NOMO-1 (cell line): ENCODE measurements at regions not wholly inside any gene's neighbourhood (a gene's known extent, or its start where the extent isn't known, plus 50 kb on each side); places are given as distances from the start of the nearest gene placed in this dataset.
"Not testable (repeated sequence)": the region's sequence is repeated elsewhere in the genome, so short reads cannot be mapped to it uniquely, and the experiment has no call there.

ENCODE experiments used
- DNase-seq, 2 experiments: peaks; one replicate each; lab custom pipeline; 2025; ENCODE audit not compliant: unreplicated experiment in 2 of 2; lab: John Stamatoyannopoulos, UW

DNA sequence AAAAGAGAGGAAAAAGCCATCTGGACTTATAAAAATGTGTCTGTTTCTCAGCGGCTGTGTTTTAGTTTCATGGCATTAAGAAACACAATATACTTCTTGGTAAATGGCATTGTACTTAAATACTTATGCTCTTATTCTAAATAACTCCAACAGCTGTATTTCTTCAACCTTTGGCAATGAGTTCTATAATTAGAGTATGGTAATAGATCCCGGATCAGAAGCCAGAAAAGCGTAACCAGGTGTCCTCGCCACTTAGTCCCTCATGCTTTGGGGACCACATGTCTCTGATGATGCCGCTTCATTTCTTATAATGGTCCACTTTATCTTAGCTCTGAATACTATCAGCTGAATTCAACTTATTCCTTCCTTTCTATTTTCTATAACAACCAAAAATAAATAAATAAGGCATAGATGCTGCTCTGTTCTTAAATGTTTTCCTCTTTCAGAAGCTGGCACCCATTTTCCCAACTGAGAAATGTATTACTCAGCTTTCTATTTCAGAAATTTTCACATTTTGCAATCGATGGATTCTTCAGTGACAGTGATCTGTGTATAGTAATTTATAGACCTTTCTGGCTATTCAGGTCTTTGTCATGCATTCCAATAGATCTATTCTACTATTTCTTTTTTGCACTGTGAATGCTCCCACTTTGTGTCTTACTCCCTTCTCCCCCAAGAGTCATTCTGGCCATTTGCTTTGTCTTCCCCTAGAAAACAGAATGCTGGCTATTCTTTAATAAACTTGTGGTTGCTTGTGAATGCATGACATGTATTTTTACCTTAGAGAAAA, 87.6 kb upstream of the KBTBD8 start:
- no peak for DNase-seq

DNA sequence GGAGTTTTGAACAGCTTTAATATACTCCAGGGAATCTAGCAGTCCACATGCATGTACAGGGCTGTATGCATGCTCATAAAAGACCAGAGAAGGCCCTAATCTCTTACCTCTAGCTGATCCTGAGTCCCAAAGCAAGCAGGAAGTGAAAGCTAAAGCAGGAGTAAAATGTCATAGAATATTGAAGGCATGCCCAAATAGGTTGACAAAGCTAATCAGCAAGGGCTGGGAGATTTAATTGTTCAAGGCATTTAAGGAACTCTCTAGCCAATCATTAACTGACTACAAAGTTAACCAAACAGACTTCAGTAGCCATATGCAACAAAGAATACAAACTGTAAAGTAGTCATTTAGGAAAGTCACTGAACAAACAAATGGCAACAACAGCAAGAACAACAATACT, 85.8 kb upstream of the KBTBD8 start:
- DNase-seq = no peak

DNA sequence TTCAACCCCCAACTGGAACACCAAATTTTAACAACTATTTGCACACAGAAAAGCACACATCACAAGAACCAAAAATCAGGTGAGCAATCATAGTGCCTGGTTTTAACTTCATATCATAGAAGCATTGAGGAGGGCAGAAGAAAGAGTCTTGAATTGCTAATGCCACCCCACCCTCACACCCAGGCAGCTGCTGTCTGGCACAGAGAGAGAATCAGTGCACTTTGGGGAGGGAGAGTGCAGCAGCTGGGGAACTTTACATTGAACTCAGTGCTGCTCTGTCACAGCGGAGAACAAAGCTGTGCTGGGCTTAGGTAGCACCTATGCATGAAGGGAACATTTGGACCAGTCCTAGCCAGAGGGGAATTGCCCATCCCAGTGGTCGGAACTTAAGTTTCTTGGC, 76.0 kb upstream of the KBTBD8 start:
- no peak for DNase-seq

DNA sequence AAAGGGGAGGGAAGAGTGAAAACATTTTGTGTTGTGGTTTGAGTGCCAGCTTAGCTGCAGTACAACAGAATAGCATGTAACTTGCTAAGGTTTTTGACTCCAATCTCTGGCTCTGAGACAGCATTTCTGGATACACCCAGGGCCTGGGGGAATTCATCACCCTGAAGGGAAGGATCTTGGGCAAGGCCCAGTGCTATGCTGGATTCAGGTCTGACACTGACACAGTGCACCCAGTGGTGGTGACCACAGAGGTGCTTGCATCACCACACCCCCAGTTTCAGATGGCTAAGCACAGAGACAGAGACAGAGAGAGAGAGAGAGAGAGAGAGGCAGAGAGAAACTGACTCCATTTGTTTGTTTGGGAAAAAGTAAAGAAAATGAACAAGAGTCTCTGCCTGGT, 74.1 kb upstream of the KBTBD8 start:
- no peak for DNase-seq

DNA sequence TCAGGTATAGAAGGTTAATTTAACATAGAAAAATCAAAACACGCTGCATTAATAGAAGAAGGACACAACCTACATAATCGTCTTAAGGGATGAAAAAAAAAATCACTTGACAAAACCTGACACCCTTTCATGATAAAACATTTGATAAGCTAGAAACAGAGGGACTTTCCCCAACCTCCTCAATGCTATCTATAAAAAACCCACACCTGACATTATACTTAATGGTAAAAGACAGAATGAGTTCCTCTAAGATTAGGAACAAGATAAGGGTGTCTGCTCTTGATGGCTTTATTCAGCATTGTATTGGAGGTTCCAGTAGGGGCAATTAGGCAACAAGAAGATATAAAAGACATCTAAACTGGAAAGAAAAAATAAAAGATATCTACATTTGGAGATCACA, 69.9 kb upstream of the KBTBD8 start:
- DNase-seq = no peak

DNA sequence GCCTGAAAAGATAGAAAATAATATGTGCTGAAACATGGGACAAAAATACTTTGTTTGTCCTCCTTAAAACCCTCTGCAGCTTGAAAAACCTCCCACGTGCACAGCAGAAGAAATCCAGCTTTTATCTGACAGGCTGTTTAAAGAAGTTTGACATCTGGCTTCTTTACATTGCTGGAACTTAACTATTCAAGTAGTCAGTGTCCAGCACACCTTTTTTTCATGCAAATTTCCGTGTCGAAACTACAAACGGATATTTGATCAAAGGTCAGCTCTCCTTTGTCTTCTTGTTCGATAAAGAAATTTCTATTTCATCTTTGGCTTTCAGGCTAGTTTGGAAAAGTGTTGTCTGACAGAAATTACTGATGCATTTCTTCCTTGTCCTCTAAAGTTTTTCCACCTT, 66.8 kb upstream of the KBTBD8 start:
- DNase-seq = no peak

DNA sequence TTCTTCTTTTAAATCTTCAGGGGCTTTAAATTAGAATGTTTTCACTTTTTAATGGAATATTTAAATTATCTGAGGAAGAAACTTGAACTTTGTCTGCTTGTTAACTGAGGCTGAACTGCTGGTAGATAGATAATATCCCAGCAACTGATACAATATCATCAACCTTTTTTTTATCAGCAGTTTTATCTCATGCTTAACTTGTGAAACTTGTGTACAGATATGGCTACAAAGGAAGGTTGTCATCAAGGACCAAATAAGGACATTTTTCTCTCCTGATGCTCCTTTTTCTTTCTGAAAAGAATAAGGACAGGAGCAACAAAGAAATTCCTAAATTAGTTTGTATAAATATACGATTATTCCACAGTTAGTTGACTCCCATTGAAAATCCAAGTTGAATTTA, 66.4 kb upstream of the KBTBD8 start:
- no peak for DNase-seq

DNA sequence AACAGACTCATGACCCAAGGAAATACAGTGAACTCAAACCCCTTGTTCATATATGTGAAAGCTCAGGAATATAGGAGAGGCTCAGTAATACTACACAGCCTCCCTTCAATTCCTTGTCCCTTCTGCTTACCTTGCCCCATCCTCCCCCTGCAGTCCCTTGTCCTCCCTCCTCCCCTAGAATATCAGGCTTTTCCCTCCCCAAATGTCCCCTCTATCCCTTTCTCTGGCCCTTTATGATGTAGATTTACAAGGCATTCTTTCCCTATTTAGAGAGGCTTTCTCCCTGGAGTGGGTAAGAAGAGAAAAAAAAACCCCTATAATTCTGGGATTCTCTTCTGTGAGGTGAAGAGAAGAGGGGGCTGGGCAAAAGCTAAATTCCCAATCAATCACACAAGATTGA, 64.9 kb upstream of the KBTBD8 start:
- DNase-seq = no peak

DNA sequence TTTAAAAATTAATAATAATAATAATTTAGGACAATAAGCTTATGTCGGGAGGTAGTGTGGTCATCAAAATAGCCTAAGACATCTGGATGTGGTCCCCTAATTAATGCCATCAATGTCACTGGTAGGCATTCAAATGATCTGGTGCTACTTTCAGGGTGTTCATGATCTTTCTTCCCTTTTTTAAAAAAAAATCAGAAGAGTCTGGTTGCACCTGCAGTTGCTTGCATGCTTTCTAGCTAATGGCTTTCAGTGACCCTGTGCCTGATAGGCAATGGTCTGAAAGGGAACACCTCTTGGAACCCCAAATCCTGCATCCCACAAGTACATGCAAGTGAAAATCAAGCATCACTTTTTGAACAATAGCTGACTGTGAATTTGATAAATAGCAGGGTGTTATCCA, 64.1 kb upstream of the KBTBD8 start:
- DNase-seq = no peak

DNA sequence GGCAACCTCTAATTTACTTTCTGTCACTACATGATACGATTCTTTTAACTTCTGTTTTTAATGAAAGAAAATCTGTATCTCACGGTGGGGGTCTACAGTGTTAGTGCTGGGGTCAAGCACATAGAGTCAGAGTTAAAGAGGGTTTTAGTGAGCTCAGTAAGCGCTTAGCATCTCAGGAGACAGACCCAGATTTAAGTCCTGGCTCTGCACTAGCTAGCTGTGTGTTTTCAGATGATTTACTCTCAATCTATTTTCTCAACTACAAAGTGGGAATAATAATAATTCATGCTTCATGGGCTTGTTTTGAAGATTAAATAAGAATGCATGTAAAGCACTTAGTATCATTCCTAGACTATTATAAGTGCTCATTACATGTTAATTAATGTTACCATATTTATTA, 63.4 kb upstream of the KBTBD8 start:
- DNase-seq = no peak

DNA sequence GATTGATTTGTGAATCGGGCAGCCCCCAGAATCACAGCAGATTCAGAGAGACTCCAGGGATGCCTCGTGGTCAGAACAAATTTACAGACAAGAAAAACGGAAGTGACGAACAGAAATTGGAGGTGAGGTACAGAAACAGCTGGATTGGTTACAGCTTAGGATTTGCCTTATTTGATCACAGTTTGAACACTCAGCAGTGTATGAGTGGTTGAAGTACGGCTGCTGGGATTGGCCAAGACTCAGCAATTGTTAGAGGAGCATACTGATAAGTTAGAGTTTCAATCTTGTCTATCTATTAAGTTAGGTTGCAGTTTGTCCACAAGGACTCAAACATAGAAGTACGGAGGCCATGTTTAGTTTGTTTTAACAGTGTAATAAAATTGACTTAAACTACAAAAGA, 61.1 kb upstream of the KBTBD8 start:
- not testable (repeated sequence) for DNase-seq

DNA sequence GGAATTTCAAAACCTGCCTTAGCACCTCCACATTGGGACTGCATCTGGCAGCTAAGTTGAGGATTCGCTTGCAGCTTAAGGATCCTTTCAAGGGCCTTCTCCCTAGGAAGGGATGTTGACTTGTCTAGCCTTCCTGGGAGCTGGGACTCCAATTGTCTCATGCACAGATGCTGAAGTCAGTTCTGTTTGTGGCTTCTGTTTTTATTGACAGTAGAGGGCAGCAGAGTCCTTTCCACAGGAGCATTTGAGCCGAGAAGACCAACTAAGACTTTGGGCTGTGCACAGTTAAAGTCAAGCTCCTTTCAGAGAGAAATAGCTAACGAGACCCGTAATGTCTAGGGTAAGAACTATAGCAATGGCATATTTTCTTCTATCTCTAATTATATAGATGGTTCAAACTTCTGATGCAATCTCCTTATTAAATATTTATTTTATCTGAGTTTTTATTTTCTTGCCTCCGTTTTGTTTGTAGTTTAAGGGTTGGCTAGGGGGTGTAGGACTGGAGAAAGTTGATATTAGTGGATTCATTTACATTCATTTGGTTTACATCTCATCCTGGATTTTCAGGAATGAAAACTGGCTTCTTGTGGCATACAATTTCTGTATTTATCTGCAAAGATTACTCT, 59.7 kb upstream of the KBTBD8 start:
- peak; percentile 20 to 63 for DNase-seq

DNA sequence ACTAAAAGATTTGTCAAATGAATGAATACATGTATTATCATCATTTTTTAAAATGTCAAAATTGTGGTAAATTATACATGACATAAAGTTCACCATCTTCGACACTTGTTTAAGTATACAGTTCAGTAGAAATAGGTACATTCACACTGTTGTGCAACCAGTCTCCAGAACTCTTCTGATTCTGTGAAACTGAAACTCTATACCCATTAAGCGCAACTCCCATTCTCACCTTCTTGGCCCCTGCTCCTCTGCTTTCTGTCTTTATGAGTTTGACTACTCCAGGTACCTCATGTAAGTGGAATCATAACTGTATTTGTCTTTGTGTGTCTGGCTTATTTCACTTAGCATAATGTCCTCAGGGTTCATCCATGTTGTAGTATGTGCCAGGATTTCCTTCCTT, 50.1 kb upstream of the KBTBD8 start:
- no peak for DNase-seq
